ENCODE measurements at regions not wholly inside any gene's neighbourhood (a gene's known extent, or its start where the extent isn't known, plus 50 kb on each side); places are given as distances from the start of the nearest gene placed in this dataset.
"Not testable (repeated sequence)": the region's sequence is repeated elsewhere in the genome, so short reads cannot be mapped to it uniquely, and the experiment has no call there.

DNA sequence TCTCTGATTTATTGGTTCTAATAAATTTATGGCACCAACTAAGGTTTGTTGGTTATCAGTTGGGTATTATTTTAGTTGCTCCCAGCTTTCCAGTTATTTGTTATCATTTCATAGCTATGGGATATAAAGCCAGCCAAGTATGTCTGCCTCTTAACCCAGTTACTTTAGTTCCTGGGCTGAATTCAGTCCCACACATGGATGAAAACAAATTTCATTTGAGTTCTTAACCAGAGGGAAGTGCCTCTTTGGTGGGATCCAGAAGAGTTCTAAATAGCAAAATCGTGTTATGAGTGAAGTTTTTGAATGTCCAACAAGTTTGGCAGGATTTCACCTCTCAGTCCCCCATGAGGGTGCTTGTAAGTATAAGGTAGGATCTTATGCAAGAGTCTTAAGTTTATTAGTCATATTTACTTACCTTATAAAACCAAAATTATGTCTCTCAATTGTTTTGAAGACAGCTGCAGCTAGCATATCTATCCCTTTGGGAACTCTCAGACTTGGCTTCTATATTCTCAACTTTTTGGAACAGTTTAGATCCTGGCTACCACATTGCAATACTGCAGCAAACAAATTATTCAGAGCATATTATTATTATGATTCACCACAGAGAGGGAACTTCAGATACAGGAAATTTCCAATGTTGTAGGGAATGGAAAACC lies 683.6 kb downstream of the BCKDHB start:
- no peaks in the 10 kb centered on the region for H3K36me3 ChIP-seq (ENCODE audit: control insufficient read depth, insufficient read depth, low read length)
- H3K27me3 ChIP-seq (ENCODE audit: control insufficient read depth, insufficient read depth, low read length), result no peaks in the 10 kb centered on the region
- CTCF ChIA-PET, result no interaction called here
- POLR2A ChIA-PET, result no interaction called here
- no peak for TF ChIP-seq CTCF (IDR thresholded peaks at IDR 0.05; ENCODE audit: insufficient read depth, low read depth, low read length)
- peak; percentile 9 for DNase-seq (ENCODE audit: low read depth)
- H3K4me3 ChIP-seq (ENCODE audit: low read depth, low read length), result no peak overlapping the region

GRCh38 chr6:80783271-80783670 lies 676.8 kb downstream of the BCKDHB start:
- H3K36me3 ChIP-seq (ENCODE audit: control insufficient read depth, insufficient read depth, low read length); DNase-seq (ENCODE audit: low read depth); POLR2A ChIA-PET; H3K27me3 ChIP-seq (ENCODE audit: control insufficient read depth, insufficient read depth, low read length); H3K4me3 ChIP-seq (ENCODE audit: low read depth, low read length); CTCF ChIA-PET: not testable (repeated sequence)

- POLR2A ChIA-PET, result no interaction called here
These were observed 665.5 kb downstream of the BCKDHB start for GRCh38 chr6:80771941-80772340.

DNA sequence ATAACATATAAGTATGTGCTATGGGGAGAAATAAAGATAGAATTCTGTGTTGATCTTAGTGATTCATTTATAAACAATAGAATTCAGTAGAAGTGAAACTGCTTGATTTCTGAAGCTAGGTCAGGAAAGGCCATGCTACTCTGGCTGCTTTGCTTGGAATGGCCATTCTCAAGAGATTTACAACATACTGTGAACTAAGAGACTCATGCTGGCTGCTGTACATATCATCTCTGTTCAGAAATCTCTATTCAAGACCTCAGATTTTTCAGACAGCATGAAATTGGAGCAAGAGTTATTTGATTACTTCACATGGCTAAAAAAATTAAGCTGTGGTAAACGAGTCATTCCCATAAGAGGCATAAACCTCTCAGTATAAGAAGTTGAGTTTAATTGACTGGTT lies 662.6 kb downstream of the BCKDHB start:
- Histone ChIP-seq H3K4me3 (ENCODE audit: low read depth, low read length) (no peak overlapping the region), H3K36me3 (ENCODE audit: control insufficient read depth, insufficient read depth, low read length) (no peaks in the 10 kb centered on the region), H3K27me3 (ENCODE audit: control insufficient read depth, insufficient read depth, low read length) (no peaks in the 10 kb centered on the region)
- no peak for TF ChIP-seq CTCF (IDR thresholded peaks at IDR 0.05; ENCODE audit: insufficient read depth, low read depth, low read length)
- peak; percentile 66 for DNase-seq (ENCODE audit: low read depth)
- ChIA-PET CTCF (interaction anchor here (0.8 kb wide), 1 partner anchor 11 kb away, joined by 4 read pairs; no protein-coding TSS in a partner anchor), POLR2A (no interaction called here)

More at GRCh38 chr6:80771941-80772340, 665.5 kb downstream of the BCKDHB start:
- no peaks in the 10 kb centered on the region for H3K36me3 ChIP-seq (ENCODE audit: control insufficient read depth, insufficient read depth, low read length)
- DNase-seq (ENCODE audit: low read depth), result no peak
- TF ChIP-seq CTCF (IDR thresholded peaks at IDR 0.05; ENCODE audit: insufficient read depth, low read depth, low read length), result no peak
- H3K4me3 ChIP-seq (ENCODE audit: low read depth, low read length), result no peak overlapping the region
- CTCF ChIA-PET, result no interaction called here
- no peaks in the 10 kb centered on the region for H3K27me3 ChIP-seq (ENCODE audit: control insufficient read depth, insufficient read depth, low read length)

DNA sequence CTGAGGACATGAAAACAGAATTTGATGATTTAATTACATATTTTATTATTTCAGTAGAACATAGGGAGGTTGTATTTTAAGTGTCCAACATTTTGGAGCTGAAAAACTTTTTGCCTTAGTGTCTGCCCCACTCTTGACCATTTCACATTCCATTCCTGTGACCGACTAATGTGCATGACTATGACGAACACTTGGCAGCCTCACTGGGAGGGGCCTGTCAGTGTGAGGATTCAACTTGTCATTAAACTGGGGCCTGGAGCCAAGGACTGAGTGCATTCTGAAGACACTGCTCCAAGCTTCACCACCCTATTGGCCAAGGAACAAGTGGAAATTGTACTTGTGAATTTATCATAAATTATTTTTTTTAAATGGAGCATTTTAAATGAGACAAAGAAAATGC lies 661.3 kb downstream of the BCKDHB start:
- no peak for TF ChIP-seq CTCF (IDR thresholded peaks at IDR 0.05; ENCODE audit: insufficient read depth, low read depth, low read length)
- Histone ChIP-seq H3K36me3 (ENCODE audit: control insufficient read depth, insufficient read depth, low read length) (no peaks in the 10 kb centered on the region), H3K4me3 (ENCODE audit: low read depth, low read length) (no peak overlapping the region), H3K27me3 (ENCODE audit: control insufficient read depth, insufficient read depth, low read length) (no peaks in the 10 kb centered on the region)
- peak; percentile 63 for DNase-seq (ENCODE audit: low read depth)
- ChIA-PET POLR2A (no interaction called here), CTCF (interaction anchor here (0.6 kb wide), 1 partner anchor 1212 kb away, joined by 3 read pairs; no protein-coding TSS in a partner anchor)

DNA sequence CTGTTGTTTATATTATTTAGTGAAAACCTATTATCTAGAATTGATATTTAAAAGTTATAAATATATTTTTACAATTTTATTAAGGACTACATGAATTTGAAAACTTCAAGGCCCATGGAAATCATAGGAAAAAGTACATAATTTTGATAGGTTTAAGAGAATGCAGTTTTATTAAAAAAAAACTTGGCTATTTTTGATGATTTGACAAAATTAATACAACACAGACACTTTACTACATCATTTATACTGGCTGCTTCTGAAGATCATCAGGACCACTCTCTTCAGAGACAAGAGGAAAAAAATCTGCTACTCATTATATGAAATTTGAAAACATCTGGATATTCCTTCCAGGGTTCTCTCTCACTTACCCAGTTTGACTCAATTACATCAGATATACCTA lies 637.7 kb downstream of the BCKDHB start:
- Histone ChIP-seq H3K36me3 (ENCODE audit: control insufficient read depth, insufficient read depth, low read length) (no peaks in the 10 kb centered on the region), H3K4me3 (ENCODE audit: low read depth, low read length) (no peak overlapping the region), H3K27me3 (ENCODE audit: control insufficient read depth, insufficient read depth, low read length) (no peaks in the 10 kb centered on the region)
- ChIA-PET POLR2A (no interaction called here), CTCF (no interaction called here)
- DNase-seq (ENCODE audit: low read depth), result no peak
- no peak for TF ChIP-seq CTCF (IDR thresholded peaks at IDR 0.05; ENCODE audit: insufficient read depth, low read depth, low read length)
